SH-SY5Y (cell line): ENCODE measurements at regions not wholly inside any gene's neighbourhood (a gene's known extent, or its start where the extent isn't known, plus 50 kb on each side); places are given as distances from the start of the nearest gene placed in this dataset.

Experiments
- GATA2 ChIP-seq: IDR thresholded peaks from 2 replicates; pipeline ENCODE4 v1.6.1; 2011; ENCODE audit warnings: mild to moderate bottlenecking, low read depth, low read length
- GATA3 ChIP-seq: IDR thresholded peaks from 2 replicates; pipeline ENCODE4 v1.6.1; 2011; ENCODE audit warnings: low read depth, mild to moderate bottlenecking, low read length, moderate library complexity

- TF ChIP-seq GATA3 (no peak), GATA2 (no peak)
These were observed 54.4 kb upstream of the LGALSL start for GRCh38 chr2:64399521-64399920.
